Stimulated activated CD8-positive, alpha-beta memory T cell treated with anti-CD3 and anti-CD28 coated beads, Interleukin-7, amount 100 ng/mL, for 4 hours (primary cell): ENCODE measurements at regions not wholly inside any gene's neighbourhood (a gene's known extent, or its start where the extent isn't known, plus 50 kb on each side); places are given as distances from the start of the nearest gene placed in this dataset.

ENCODE experiments used
- DNase-seq, 2 donors: peaks; one replicate each; pipeline ENCODE4 v3.0.0-alpha.2; 2020; ENCODE audit warnings: low read depth in 2 of 2

DNA sequence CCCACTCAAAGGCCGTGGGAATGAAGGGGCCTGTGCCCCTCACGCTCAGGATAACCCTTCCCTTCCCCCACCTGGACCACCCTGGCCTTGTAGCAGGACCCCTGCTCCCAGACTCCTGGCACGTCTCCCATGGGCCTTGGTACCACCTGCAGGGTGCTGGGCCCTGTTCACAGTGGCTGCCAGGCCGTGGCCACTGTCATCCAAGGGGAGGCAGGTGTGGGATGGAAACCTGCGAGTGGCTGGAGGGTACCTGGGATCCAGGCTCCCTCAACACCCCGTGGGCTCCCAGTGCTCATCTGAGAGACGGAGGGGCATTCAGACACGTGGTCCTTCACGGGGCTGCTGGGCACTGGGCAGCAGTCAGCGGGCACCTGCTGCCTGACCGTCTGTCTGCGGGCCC, 75.6 kb upstream of the CIBAR2 start:
- no peak for DNase-seq

DNA sequence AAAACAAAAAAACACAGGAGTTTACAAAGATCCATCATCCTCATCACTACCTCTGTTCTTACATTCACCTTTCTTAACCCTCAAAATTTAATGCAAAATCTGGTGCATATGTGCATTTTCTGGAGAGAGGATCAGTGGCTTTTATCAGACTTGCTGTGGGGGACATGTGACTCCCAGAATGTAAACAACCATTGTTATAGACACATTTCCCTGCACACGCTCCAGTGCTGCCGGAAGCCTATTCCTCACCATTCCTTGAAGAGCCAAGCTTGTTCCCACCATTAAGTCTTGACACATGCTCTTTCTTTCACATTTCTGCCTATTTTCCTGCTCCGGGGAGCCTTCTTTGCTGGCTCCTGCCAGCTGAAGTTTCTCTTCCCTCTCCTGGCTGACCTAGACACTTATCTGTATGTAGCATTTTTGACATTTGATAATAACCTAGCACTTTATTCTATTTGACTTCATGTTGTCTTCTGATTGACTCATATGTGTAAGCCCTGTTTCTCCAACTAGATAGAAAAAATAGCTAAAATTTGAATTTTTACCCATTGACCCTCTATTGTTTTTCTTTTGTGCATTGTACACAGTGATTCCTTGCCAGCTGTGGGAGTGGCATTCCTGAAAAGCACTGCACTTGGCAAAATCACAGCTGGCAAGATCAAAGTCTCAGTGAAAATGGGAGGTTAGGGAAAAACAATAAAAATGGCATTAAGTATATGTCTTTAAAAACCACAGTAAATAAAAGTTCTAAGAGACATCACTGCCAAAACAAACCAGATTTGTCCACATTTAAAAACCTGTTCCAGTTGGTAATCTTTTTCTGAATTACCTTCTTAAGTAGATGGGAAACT, 76.8 kb upstream of the CIBAR2 start:
- DNase-seq, result no peak

- no peak for DNase-seq
Observed at GRCh38 chr16:85190572-85190971, 78.3 kb upstream of the CIBAR2 start.

GRCh38 chr16:85191341-85191965, 79.2 kb upstream of the CIBAR2 start:
- DNase-seq, result no peak

GRCh38 chr16:85192238-85193114, 80.2 kb upstream of the CIBAR2 start:
- no peak for DNase-seq

DNA sequence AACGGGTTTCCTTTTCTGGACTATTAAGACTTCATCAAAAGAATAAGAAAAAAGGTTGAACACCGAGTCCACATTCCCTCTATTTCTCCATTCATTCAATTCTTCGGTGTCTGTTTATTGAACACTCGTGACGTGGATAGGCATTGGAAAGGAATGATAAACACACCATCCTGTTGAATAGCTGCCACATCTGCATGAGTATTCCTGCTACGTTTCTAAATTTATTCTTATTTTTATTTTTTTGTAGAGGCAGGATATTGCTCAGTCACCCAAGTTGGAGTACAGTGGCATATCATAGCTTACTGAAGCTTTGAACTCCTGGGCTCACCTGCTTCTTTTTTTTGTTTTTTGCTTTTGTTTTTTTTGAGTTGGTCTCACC, 80.8 kb upstream of the CIBAR2 start:
- DNase-seq, result no peak

GRCh38 chr16:85193876-85194275, 81.6 kb upstream of the CIBAR2 start:
- no peak for DNase-seq

- no peak for DNase-seq
Observed at GRCh38 chr16:85194307-85195270, 82.3 kb upstream of the CIBAR2 start.

GRCh38 chr16:85195271-85195647, 83.0 kb upstream of the CIBAR2 start:
- DNase-seq, result no peak

DNA sequence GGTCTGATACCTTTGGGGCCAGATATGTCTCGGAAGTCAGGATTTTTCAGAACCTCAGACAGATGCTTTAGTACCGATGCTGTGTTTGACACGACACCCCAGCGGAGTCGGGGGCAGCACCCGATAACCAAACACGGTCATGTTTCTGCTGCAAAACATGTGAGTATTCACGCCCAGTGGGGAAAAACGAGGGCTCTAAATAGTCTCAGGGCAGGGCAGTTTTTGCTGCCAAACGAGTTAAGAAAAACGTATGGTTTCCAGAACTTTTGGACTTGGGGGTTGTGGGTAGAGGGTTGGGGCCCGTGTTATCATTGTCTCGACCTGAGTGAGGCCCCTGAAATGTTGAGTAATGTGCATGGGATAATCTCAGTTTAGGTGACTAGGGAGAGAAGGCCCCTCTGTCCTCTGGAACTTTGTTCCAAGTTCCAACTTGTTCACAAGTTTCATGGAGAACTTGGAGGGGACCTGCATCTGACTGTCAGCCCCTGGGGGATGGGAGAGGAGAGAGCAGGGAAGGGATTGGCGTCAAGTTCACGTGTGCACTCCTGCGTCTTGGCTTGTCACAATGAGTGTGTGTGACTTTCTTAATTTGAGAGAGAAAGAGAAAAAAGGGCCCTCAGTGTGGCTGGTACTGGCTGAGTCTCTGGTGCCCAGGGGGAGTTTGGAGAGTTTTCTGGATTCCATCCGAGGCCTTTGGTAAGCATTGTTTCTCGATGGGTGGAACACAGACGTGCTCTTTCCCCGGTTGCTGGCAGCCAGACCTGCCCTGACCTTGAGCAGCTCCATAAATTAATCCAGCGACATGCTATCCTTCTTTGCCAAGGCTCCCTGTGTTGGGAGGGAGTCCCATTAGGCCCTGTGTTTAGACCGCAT, 83.9 kb upstream of the CIBAR2 start:
- no peak for DNase-seq

DNA sequence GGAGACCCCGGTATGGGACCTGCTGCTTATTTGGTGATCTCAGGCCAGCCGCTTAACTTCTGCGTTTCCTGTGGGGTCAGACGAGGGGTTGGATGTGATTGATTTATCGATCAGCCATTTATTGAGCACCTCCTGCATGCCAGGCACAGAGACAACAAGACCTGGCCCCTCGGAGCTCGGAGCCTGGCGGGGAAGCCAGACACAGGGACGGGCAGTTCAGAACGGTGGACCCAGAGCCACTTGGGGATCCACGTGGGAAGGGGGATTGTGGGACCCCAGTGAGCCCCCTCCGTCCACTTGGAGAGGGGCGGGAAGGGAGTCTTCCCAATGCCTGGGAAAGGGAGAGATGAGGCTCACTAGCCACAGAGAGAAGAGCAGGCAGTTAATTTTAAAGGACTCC, 84.7 kb upstream of the CIBAR2 start:
- DNase-seq, result no peak

- no peak for DNase-seq
Observed at GRCh38 chr16:85197611-85198566, 85.6 kb upstream of the CIBAR2 start.

- no peak for DNase-seq
Observed at GRCh38 chr16:85199069-85199725, 86.9 kb upstream of the CIBAR2 start.

DNA sequence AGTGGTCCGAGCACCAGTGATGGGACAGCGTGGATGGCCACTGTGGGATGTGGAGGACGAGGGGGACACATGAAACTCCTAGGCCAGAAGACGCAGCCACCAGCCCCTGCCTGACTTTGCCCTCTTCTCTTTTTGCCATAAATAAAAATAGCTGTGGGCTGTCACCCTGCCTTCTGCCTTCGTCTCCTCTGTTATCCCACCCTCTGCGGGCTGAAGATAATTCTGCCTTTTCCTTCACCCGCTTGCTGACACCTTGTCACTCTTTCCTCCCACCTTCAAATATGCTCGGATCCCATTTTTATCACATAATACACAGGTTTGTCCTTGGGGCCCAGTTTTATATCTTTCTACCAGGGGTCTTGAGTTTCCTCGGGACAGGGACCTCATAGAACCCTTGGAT, 87.6 kb upstream of the CIBAR2 start:
- DNase-seq, result no peak

DNA sequence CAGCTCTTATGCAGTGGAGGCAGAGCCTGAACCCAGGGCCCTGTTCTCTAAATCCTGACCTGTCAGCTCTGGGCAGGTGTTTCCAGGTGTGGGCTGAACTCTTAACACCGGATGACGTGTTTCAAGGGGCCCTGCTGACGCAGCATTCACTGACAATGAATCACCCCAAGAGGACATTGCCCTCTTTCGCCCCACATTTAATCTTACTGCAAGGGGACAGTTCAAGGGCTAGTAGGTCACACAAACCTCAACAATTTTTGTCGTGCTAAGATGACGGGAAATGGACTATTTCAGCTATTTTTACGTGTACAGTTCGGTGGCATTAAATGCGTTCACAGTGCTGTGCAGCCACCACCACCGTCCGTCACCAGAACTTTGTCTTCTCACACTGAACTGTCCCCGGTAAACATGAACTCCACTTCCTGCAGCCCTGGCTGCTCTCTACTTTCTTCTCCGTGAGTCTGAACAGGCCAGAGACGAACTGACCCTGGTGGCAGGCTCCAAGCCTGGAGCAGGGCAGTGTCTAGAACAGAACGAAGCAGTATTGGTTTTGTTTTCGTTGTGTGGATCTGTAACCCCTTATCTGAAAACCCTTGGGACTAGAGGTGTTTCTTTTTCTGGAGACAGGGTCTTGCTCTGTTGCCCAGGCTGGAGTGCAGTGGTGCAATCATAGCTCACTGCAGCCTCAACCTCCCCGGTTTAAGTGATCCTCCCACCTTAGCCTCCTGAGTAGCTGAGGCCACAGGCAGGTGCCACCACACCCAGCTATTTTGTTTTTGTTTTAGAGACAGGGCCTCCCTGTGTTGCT, 88.4 kb upstream of the CIBAR2 start:
- DNase-seq, result no peak

GRCh38 chr16:85201574-85201973, 89.3 kb upstream of the CIBAR2 start:
- no peak for DNase-seq

DNA sequence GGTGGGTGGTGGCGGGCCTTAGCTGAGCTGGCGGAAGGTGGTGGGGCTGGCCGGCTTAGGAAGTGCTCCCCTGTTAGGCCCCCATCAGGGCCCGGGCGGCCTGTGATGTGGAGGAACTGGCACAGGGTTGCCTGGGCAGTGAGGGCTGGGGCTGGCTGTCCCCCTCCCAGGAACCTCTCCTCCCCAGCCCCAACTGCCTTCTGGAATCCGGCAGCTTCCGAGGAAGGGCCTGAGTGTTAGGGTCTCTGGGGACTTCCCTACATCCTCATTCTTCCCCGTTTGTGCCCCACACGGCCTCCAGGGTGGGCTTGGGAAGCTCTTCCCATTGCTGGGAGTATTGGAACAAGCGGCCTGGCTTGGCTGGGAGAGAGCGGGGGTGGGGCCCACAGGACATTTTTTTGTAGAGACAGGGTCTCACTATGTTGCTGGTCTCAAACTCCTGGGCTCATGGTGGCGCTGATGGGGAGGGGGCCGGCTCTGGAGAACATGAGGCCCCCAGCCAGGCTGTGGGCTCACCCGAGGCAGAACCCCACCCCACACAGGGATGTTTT, 89.9 kb upstream of the CIBAR2 start:
- no peak for DNase-seq
